GM04504 (cell line): ENCODE measurements at regions not wholly inside any gene's neighbourhood (a gene's known extent, or its start where the extent isn't known, plus 50 kb on each side); places are given as distances from the start of the nearest gene placed in this dataset.

Experiments
- DNase-seq: peaks from one replicate; pipeline ENCODE4 v3.0.0-alpha.2; 2012; ENCODE audit warnings: low read depth

DNA sequence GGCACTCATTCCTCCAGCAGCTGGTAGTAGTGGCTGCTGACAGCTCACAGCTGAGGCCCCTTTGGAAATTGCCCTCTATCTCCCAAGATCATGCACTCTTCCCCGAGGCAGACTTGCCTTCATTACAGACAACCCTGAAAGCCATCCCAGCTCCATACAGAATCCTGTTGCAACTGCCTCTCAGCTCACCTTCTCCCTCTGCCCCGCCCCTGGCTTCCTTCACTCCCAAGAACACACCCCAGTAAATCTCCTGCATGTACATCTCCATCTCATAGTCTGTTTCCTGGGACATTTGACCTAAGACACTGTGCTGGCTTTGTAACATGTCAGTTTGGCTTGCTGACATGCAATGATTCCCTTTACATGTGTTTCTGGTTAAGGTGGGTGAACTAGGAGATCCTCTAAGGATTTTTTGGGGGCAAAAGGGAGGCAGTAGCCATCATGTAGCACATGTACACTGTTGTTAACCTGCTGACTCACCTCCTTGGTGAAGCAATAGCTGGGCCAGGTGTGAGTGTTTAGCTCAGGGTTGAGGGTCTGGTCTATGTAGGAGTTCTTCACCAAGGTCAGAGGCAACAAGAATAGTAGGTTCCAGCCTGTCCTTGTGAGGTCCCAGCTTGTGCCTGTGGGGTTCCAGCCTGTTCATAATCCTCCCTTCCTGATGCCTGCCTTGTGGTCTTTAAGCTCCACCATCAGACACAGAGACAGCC, 179.6 kb downstream of the CSNK2A3 start:
- DNase-seq = no peak

DNA sequence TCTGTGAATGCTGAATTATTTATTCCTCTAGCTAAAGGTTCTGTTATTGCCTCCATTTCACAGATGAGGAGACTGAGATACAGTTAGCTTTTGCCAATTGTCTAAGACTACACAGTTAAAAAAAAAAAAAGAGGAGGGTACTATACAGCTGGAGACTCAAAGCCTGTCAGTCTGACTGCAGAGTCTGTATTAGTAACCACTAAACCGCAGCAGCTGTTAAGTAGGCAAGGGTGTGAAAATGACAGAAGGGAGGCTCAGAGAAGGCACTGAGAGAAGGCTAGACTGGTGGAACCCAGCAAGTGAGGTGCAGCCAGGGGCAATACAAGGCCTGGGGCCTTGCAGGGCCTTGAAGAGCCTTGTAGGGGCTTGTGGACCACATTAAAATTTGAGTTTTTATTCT, 181.2 kb downstream of the CSNK2A3 start:
- DNase-seq = no peak

DNA sequence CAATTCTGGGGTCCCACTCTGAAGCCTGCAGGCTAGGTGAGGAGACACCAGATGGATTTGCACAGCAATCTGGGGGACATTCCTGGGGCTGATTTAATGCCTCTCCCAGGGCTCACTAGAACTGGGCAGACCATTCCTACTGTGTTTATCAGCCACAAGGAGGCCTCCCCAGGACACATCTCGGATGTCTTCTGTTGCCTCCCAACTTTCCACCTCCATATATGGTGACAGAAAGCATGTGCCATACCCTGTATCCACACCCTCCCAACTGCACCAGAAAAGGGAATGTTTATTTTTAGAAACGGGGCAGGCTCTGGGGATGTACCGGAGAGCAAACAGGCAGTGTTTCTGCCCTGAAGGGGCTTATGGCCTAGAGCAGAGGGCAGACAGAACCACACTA, 181.8 kb downstream of the CSNK2A3 start:
- no peak for DNase-seq

DNA sequence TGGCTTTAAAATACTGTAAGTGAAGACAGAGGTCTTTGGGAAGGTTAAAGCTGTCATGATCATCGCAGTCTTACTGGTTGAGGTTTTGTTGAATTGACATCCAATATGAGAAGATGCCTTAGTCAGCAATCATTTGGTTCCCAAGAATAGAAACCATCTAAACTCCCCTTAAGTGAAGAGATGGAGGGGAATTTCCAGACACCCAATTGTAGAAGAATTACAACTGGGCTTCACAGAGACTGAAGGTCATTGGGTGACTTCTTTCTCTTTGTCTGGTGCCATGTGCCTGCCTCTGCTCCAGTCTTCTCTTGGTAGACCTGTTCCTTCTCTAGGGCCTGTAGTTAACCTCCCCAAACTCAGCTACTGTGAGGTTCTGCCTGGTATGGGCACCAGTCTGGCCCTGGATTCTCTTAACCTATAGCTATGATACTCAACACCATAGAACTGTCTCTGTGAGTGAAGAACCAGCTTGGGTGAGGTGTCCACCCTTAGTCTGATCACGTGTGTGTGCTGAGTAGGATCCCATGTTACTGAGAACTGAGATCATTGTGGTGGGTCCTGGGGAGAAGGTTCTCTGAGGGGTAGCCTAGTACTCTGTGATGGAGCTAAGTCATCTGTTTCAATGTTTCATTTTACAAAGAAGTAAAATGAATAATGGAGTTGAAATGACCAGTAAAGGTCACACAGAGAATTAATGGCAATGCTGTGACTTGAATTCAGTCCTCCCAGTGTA, 182.5 kb downstream of the CSNK2A3 start:
- DNase-seq = no peak

DNA sequence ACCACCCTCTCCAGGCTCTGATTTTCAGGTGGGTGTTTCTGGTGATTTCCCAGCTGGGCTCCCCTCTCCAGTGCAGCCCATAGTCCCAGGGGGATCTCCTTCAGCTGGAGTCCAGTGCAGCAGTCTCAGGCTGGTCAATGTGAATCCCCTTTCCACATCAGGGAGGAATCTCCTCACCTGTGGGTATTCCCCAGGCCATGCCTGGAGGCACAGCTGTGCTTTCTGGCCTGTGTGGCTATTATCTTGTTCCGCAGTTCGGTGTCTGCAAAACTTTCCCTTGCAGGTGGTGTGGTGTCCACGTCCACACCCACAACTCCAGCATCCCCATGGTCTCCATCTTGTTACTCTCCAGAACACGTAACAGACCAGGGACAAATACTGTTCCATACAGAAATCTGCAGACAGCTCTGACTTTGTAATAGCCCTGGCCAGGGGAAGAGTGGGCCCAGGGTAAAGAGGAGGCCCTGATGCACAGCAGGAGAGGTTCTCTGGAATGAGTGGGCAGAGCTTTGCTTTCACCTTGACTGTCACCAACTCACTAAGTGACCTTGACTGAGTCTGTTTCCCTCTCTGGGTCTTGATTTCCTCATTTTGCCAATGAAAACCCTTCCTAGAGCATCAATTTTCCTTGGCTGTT, 183.2 kb downstream of the CSNK2A3 start:
- DNase-seq = no peak

DNA sequence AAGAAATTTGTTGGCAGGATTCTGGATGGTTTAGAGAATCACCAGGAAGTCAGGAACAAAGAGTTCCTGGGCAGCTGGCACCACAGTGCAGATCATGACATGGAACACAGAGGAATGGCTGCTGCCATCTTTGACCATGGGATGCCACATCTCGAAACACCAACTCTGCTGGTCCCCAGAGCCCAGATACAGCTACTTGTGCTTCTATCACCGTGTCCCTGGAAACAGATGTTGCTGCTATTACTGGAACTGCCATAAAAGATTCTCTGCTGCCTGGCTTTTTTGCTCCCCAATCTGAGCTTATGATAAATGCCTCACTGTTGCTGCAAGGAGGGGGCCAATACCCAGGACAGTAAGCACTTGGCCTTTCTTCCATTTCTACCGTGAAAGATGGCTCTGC, 185.2 kb downstream of the CSNK2A3 start:
- DNase-seq = no peak

DNA sequence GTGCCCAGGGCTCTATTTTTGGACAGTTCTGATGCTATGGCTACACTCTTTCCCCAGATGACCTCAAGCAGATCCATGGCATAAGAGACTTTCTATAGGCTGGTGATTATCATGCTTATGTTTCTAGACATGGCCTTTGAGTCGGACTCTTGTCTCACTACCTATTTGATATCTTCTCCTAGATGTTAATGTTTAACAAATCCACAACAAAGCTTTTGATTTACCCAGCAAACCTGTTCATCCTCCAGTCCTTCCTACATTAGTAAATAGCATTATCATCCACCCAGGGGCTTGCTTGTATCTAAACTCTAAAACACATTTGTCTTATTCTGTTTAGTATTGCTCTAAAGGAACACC, 188.7 kb downstream of the CSNK2A3 start:
- no peak for DNase-seq

DNA sequence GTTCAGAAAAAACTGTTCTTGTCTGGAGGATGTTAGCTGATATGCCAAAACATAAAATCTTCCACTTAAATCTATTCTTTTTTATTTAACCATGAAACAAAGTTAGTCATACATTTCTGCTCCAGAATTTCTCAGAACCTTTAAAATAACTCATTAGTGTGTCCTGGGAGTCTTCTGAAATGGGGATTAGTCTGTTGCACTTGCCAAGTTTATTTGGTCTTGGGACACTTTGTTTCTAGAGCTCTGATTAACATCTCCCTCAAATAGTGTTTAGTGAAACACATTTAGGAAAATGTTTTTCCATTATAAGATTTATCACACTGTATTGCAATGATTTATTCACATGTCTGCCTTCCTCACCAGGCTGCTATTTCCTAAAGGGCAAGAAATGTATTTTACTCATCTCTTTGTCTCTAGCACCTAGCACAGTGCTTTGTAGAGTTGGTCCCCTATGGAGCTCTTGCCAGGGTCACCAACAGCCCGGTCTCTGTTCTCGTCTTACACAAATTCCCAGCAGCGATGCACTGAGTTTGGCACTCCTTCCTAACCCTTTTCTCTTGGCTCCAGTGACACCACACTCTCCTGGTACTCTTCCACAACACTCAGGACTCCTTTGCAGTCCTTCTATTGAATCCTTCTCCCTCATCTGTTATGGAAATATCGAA, 189.2 kb downstream of the CSNK2A3 start:
- no peak for DNase-seq

DNA sequence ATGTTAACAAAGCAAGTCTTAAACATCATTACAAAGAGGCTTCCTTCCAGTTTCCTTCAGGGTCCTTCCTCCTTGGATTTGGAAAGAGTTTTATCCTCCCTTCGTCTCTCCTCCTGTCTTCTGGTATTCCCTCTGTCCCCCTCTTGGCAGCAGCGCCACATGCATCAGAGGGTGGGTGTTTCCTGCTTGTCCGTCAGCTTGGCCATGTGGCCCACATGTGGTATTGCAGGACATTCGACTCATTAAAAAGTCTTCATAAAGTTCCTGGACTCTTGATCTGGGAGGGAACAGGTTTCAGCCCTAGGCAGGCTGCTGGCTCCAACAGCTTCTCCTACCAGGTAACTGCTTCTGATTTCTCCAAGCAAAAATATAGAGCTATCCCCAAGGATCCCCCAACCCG, 189.8 kb downstream of the CSNK2A3 start:
- DNase-seq = no peak

DNA sequence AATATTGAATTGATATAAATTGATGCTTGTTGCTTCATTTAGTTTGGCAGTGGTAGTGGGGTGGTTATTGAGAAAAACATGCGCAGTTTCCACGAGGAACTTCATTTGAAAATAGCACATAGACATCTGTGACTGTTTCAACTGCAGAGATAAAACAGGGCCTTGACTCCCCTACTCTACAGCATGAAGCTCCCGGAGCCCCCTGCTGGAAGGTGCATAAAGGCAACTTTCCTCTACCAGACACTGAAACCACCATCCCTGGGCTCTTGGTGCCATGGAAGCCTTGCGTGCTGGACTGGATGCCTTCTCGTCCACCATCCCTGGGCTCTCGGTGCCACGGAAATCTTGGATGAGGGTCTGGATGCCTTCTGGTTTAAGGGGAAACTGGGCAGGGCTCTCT, 195.9 kb downstream of the CSNK2A3 start:
- DNase-seq = peak; percentile 2

DNA sequence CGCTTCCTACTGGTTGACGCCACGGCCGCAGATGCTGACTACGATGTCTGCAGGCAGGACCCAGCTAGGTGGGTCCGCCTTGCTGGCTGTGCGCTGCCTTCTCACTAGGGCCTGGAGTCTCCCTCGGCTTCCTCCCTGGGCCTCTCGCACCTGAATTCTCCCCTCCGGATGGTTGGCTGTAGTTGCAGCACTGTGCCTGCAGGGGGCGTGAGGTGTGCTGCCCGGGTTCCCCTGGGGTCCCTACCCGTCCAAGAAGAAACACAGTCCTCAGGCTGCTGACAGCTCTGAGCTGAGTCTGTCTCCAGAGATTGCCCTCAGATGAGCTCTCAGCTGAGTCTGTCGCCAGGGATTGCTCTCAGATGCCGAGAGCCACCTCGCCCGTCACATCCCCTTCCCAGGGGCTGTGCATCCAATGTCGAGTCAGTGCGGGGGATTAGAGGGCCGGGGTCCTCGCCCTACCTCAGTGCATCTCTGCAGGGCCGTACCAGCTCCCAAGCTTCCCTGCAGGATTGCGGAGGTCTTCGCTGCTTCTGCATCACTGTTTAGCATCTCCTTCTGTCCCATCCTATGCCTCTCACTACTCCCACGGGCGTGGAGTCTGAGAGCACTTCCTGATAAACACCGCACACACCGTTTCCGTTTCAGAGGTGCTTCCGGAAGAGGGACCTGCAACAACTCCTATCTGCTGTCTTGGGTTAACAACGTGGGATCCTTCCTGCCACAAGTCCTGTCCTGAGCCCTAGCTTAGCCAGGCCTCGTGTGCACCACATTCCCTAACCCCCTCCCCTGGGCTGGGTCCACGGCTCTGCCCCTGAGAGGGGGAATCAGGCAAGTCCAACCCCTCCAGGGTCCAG, 196.9 kb downstream of the CSNK2A3 start:
- DNase-seq = no peak

DNA sequence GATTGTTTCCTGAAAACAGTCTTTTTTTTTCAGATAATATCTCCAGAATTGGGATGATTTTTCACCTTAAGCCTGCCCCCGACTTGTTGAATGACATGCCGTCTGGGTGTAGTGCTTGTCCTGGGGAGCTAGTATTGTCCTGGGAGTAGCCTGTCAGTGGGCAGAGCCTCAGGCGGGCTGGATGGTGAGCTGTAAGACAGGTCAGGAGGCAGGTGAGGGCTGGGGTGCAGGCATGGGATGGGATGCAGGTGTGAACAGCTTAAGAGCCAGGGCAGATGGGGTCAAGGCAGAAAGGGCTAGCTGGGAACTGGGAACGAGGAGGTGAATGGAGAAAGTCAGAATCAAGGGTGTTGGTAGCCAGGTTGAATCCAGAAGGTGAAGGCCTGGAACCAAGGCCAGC, 200.2 kb downstream of the CSNK2A3 start:
- DNase-seq = no peak

DNA sequence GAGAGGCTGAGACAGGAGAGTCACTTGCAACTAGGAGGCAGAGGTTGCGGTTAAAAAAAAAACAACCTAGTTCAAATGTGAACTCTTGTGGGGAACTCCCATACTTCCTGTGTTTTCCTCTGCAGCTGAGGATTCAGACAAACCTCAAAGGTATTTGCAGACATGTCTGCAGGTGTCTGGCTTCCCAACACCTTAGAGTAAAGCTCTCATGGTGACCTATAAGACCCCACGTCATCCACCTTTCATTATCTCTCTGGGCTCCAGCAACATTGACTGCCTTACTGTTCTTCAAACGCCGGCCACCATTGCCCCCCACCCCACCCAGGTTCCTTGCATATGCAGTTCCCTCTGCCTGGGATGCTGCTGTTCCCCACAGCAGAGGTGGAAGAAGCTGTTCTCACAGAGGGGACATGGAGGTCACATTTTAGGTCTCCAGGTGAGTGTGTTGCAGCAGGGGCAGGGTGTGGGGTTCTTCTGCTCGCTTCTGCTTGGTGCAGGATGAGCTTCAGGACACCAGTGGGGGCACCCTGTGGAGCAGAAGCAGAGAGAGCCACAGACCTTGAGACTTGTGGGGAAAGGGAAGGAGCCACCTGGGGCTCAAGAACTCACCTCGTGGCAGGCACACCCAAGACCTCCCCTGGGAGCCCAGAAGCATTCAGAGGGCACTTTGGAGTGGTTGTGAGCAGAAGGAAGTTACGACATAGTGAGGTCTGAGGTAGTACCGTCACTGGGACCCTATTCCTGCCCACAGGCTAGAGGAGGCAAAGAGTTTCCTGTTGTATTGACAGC, 203.2 kb downstream of the CSNK2A3 start:
- no peak for DNase-seq

DNA sequence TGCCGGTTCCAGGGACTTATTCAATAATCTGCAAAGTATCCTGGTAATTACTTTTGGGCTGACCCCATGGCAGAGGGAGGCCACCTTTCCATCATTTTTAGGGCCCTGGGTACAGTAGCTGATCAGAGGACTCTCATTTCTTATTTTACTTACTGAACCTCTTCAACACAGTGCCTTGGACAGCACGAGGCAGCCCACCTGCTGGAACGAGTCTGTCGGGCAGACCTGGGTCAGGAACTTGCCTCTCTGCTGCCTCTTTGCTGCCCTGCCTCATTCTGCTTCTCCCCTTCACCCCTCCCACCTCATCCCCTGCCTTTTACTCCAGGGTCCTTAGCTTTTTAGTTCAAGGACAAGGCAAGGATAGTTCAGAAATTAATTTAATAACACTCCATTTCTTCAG, 204.5 kb downstream of the CSNK2A3 start:
- no peak for DNase-seq

DNA sequence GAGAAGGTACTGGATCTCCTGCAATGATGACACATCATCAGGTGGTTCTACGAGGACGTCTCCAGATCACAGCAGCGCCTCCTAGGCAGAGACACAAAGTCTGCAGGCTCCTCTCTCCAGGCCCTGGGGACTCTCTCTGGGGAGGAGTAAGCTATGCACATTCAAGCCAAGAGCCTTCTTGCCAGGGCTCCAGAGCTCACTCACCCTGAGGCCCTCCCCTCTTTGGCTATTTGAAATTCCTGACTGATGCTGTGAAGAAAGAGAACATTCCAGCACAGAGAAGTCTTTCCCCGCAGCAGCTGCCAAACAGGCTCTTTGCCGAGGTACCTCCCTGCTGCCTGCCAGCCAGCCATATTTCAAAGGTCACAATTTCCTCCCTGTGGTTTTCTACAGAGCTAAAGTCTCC, 204.9 kb downstream of the CSNK2A3 start:
- DNase-seq = peak; percentile 81

DNA sequence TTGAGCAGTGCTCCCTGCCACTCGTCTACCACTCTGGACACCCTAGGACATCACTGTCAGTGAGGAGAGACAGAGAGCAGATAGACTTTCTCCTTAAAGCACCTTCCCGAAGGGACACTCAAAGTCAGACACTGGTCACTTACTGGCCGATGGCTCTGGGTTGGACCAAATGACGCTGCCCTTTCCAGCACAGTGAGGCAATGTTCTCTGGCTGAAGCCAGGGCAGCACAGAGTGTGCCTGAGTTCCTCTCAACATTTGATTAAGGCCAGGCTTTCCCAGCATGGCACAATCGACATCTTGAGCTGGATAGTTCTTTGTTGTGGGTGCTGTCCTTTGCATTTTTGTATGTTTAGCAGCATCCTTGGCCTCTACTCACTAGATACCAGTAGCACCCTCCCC, 206.2 kb downstream of the CSNK2A3 start:
- no peak for DNase-seq

DNA sequence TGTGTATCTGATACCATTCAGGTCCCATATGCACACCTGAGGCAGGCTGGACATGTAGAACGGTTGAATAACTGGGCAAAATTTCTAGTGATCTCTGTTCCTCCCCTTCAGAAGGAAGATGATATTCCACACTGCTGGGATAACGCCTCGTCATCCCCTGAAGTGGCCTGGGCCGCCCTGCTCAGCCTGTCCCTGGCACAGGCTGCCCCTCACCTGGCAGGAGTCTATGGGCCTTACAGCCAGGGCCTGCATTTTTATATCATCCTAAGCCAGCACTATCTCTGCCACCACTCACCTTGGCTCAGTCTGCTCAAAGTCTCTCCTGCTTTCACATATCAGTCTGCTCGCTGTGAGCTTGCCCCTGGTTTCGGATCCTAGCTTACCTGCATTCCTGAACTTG, 209.2 kb downstream of the CSNK2A3 start:
- no peak for DNase-seq

DNA sequence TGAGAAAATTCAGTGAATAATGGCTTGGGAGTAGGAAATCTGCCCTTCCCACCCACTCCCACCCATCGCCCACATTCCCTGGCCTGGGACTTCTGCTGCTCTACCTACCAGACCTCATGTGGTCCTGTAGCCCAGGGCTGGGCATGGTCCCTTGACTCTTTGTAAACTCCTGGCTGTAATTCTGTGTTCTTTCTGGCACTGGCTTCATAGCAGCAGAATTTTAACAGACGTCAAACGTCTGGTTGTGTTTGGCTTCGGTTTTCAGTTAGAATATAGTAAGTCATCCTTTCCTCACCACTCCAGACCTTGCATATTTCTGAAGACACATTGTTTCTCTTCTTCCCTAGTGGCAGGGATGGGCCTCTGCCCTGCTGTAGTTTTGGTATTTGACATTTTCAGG, 210.6 kb downstream of the CSNK2A3 start:
- no peak for DNase-seq

DNA sequence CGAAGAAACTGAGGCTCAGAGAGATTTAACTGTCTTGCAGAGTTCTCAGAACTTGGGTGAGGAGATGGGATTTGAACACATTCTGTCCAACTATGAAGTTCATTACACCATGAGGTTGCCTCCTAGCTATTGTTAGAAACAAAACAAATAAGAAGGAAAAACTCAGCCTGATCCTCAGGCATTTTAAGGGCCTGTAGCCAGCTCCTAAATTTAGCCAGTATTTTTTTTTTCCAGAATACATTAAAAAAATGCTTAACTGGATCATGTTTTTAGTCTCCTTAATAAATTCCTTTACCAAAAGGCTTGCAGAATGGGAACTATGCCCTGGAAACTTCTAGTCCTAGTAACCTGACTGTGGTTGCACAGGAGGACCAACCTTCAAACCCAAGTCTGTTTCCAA, 212.0 kb downstream of the CSNK2A3 start:
- no peak for DNase-seq

DNA sequence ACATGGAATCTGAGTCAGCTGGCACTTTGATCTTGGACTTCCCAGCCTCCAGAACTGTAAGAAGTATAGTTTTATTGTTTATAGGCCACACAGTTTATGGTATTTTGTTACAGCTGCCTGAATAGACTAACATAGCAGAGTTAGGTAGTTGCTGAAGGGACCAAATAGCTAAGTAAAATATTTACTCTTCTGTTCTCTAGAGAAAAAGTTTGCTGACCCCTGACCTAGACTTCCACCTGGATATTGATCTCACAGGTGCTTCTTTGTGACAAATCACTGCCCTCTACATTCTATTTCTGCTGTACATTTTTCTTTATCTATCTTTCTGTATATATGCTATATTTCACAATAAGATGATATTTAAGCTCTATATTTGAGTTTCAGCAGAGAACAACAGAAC, 212.5 kb downstream of the CSNK2A3 start:
- no peak for DNase-seq

DNA sequence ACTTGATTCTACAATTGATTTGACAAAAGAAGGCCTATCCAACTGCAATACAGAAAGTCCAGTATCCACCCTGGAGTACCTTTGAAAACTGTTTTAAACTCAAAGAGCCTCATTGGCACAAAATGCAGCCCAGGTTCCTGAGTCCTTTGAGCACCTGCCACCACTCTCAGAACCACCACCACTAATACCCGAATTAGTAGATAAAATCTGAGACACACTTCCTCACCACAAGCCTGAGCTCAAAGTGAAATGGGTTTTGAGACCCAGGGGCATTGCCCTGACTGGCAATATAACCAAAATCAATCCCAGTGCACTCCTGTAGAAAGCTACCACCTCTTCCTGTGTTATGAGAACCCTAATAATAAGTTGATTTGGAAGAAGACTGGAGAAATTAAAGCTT, 215.7 kb downstream of the CSNK2A3 start:
- DNase-seq = no peak
